Stomach (tissue), 4 donors: ENCODE measurements at regions not wholly inside any gene's neighbourhood (a gene's known extent, or its start where the extent isn't known, plus 50 kb on each side); places are given as distances from the start of the nearest gene placed in this dataset.

Source experiments
- EP300 ChIP-seq: sonication (generic); formaldehyde crosslinking; IDR thresholded peaks from one replicate; pipeline ENCODE4 v1.6.1; 2017; ENCODE audit warnings: antibody characterized with exemption
- POLR2A ChIP-seq, 4 donors: fragments of 450-650 bp; IDR thresholded peaks; one replicate each; pipeline ENCODE4 v1.6.1; 2016; ENCODE audit warnings: antibody characterized with exemption in 4 of 4, control low read depth in 2 of 4, mild to moderate bottlenecking in 1 of 4, moderate library complexity in 1 of 4
- POLR2AphosphoS5 ChIP-seq, 3 donors: sonication (generic); formaldehyde crosslinking; IDR thresholded peaks; one replicate each; pipeline ENCODE4 v1.6.1; 2016; ENCODE audit warnings: antibody characterized with exemption in 3 of 3
- TF ChIP-seq, protein P1 (sequence below), 7 experiments: fragments of 450-650 bp in 4 of 7; fragments of 200-600 bp in 3 of 7; sonication (generic) in 3 of 7; IDR thresholded peaks; one replicate each; pipeline ENCODE4 v1.5.1; 2016 to 2019; ENCODE audit warnings: antibody characterized with exemption in 7 of 7, control low read depth in 2 of 7, mild to moderate bottlenecking in 1 of 7

DNA sequence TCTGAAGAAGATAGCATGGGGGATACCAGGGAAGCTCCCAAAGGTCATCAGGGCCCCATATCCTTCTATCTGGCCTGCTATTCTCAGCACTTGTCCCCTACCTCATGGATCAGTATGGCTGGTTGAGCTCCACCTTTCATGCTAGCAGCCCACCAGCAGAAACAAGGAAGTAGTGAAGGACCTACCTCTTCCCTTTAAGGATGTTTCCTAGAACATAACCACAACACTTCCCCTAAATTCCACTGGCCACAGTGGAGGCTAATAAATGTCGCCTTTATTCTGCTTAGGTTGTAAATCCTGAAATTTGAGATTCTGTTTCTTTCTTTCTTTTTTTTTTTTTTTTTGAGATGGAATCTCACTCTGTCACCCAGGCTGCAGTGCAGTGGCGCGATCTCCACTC lies 128.6 kb upstream of the PARP11 start:
- TF ChIP-seq, protein P1, sequence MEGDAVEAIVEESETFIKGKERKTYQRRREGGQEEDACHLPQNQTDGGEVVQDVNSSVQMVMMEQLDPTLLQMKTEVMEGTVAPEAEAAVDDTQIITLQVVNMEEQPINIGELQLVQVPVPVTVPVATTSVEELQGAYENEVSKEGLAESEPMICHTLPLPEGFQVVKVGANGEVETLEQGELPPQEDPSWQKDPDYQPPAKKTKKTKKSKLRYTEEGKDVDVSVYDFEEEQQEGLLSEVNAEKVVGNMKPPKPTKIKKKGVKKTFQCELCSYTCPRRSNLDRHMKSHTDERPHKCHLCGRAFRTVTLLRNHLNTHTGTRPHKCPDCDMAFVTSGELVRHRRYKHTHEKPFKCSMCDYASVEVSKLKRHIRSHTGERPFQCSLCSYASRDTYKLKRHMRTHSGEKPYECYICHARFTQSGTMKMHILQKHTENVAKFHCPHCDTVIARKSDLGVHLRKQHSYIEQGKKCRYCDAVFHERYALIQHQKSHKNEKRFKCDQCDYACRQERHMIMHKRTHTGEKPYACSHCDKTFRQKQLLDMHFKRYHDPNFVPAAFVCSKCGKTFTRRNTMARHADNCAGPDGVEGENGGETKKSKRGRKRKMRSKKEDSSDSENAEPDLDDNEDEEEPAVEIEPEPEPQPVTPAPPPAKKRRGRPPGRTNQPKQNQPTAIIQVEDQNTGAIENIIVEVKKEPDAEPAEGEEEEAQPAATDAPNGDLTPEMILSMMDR (IDR thresholded peaks at IDR 0.05) = no peak
- TF ChIP-seq POLR2A (IDR thresholded peaks at IDR 0.05) = no peak
- no peak for TF ChIP-seq POLR2AphosphoS5 (IDR thresholded peaks at IDR 0.05)
- TF ChIP-seq EP300 = no peak
